HUES48 (cell line): ENCODE measurements at regions not wholly inside any gene's neighbourhood (a gene's known extent, or its start where the extent isn't known, plus 50 kb on each side); places are given as distances from the start of the nearest gene placed in this dataset.

ENCODE experiments used
- H3K27ac ChIP-seq: one replicate; pipeline ENCODE4 v1.7.0; 2013; ENCODE audit warnings: low read depth, low read length, inconsistent platforms
- H3K27me3 ChIP-seq: 2 replicates; pipeline ENCODE4 v1.6.1; 2013; ENCODE audit warnings: mild to moderate bottlenecking, low read length; ENCODE audit not compliant: control insufficient read depth, insufficient read depth
- H3K36me3 ChIP-seq: 2 replicates; pipeline ENCODE4 v1.6.1; 2013; ENCODE audit warnings: low read length; ENCODE audit not compliant: control insufficient read depth, insufficient read depth
- H3K4me1 ChIP-seq: 2 replicates; pipeline ENCODE4 v1.6.1; 2013; ENCODE audit warnings: mild to moderate bottlenecking, low read length; ENCODE audit not compliant: control insufficient read depth, insufficient read depth
- H3K4me3 ChIP-seq: 2 replicates; pipeline ENCODE4 v1.5.1; 2013; ENCODE audit warnings: mild to moderate bottlenecking, low read depth, low read length
- H3K9ac ChIP-seq: 2 replicates; pipeline ENCODE4 v1.6.1; 2013; ENCODE audit warnings: mild to moderate bottlenecking, low read depth, low read length, moderate library complexity
- H3K9me3 ChIP-seq: 2 replicates; pipeline ENCODE4 v1.6.1; 2013; ENCODE audit warnings: low read length; ENCODE audit not compliant: control insufficient read depth, insufficient read depth

- no peaks in the 10 kb centered on the region for H3K4me1 ChIP-seq
- H3K4me3 ChIP-seq = no peak overlapping the region
- H3K9me3 ChIP-seq = no peaks in the 10 kb centered on the region
- H3K9ac ChIP-seq = no peak overlapping the region
- H3K27me3 ChIP-seq = no peaks in the 10 kb centered on the region
- H3K36me3 ChIP-seq = no peaks in the 10 kb centered on the region
- H3K27ac ChIP-seq = no peak overlapping the region
Measured at GRCh38 chr20:52247548-52247947, 56.0 kb upstream of the ZFP64 start.

GRCh38 chr20:52246366-52246765 is 54.8 kb upstream of the ZFP64 start:
- H3K9ac ChIP-seq = no peak overlapping the region
- no peaks in the 10 kb centered on the region for H3K36me3 ChIP-seq
- H3K4me1 ChIP-seq = no peaks in the 10 kb centered on the region
- no peaks in the 10 kb centered on the region for H3K27me3 ChIP-seq
- H3K27ac ChIP-seq = no peak overlapping the region
- H3K9me3 ChIP-seq = no peaks in the 10 kb centered on the region
- no peak overlapping the region for H3K4me3 ChIP-seq

GRCh38 chr20:52244702-52245101 is 53.1 kb upstream of the ZFP64 start:
- Histone ChIP-seq H3K9me3 (no peaks in the 10 kb centered on the region), H3K27me3 (no peaks in the 10 kb centered on the region), H3K9ac (no peak overlapping the region), H3K4me1 (no peaks in the 10 kb centered on the region), H3K27ac (no peak overlapping the region), H3K36me3 (no peaks in the 10 kb centered on the region), H3K4me3 (no peak overlapping the region)

GRCh38 chr20:52242237-52243230 is 51.0 kb upstream of the ZFP64 start:
- Histone ChIP-seq H3K9me3 (no peaks in the 10 kb centered on the region), H3K27me3 (no peaks in the 10 kb centered on the region), H3K4me1 (no peaks in the 10 kb centered on the region), H3K27ac (no peak overlapping the region), H3K36me3 (no peaks in the 10 kb centered on the region), H3K4me3 (no peak overlapping the region), H3K9ac (no peak overlapping the region)
